ENCODE measurements at regions not wholly inside any gene's neighbourhood (a gene's known extent, or its start where the extent isn't known, plus 50 kb on each side); places are given as distances from the start of the nearest gene placed in this dataset.

DNA sequence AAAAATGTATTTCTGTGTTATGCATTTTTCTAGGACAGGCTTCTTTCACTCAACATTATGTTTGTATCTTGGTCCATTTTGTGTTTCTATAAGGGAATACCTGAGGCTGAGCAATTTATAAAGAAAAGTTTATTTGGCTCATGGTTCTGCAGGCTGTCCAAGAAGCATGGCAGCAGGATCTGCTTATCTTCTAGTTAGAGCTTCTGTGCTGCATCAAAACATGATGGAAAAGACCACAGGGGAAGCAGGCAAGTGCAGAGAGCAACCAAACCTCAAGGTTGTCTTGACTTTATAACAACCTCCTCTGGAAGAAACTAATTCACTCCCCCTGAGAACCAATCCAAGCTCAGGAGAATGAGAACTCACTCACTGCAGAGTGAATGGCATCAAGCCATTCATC, 1601.0 kb upstream of the NUDT12 start:
- TF ChIP-seq, protein P1, sequence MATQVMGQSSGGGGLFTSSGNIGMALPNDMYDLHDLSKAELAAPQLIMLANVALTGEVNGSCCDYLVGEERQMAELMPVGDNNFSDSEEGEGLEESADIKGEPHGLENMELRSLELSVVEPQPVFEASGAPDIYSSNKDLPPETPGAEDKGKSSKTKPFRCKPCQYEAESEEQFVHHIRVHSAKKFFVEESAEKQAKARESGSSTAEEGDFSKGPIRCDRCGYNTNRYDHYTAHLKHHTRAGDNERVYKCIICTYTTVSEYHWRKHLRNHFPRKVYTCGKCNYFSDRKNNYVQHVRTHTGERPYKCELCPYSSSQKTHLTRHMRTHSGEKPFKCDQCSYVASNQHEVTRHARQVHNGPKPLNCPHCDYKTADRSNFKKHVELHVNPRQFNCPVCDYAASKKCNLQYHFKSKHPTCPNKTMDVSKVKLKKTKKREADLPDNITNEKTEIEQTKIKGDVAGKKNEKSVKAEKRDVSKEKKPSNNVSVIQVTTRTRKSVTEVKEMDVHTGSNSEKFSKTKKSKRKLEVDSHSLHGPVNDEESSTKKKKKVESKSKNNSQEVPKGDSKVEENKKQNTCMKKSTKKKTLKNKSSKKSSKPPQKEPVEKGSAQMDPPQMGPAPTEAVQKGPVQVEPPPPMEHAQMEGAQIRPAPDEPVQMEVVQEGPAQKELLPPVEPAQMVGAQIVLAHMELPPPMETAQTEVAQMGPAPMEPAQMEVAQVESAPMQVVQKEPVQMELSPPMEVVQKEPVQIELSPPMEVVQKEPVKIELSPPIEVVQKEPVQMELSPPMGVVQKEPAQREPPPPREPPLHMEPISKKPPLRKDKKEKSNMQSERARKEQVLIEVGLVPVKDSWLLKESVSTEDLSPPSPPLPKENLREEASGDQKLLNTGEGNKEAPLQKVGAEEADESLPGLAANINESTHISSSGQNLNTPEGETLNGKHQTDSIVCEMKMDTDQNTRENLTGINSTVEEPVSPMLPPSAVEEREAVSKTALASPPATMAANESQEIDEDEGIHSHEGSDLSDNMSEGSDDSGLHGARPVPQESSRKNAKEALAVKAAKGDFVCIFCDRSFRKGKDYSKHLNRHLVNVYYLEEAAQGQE (IDR thresholded peaks at IDR 0.05): no peak
- TF ChIP-seq, protein P2, sequence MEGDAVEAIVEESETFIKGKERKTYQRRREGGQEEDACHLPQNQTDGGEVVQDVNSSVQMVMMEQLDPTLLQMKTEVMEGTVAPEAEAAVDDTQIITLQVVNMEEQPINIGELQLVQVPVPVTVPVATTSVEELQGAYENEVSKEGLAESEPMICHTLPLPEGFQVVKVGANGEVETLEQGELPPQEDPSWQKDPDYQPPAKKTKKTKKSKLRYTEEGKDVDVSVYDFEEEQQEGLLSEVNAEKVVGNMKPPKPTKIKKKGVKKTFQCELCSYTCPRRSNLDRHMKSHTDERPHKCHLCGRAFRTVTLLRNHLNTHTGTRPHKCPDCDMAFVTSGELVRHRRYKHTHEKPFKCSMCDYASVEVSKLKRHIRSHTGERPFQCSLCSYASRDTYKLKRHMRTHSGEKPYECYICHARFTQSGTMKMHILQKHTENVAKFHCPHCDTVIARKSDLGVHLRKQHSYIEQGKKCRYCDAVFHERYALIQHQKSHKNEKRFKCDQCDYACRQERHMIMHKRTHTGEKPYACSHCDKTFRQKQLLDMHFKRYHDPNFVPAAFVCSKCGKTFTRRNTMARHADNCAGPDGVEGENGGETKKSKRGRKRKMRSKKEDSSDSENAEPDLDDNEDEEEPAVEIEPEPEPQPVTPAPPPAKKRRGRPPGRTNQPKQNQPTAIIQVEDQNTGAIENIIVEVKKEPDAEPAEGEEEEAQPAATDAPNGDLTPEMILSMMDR (IDR thresholded peaks at IDR 0.05; ENCODE audit: low read depth, low read length, missing input control): no peak
- TF ChIP-seq EGR1 (IDR thresholded peaks at IDR 0.05; ENCODE audit: low read depth in 2 of 2) (no peak), TAF1 (conservative IDR thresholded peaks at IDR 0.05) (no peak), ATF3 (IDR thresholded peaks at IDR 0.05) (no peak)

All from liver (tissue), 3 donors.